GM18498 (cell line): ENCODE measurements at regions not wholly inside any gene's neighbourhood (a gene's known extent, or its start where the extent isn't known, plus 50 kb on each side); places are given as distances from the start of the nearest gene placed in this dataset.
"Not testable (repeated sequence)": the region's sequence is repeated elsewhere in the genome, so short reads cannot be mapped to it uniquely, and the experiment has no call there.

Experiments used
- ATAC-seq: cut with Tn5 transposase; IDR thresholded peaks from one replicate; pipeline ENCODE4 v1.9.1; 2021; ENCODE audit warnings: mild to moderate bottlenecking, moderate library complexity; ENCODE audit not compliant: unreplicated experiment

GRCh38 chr5:88622890-88623289 is 260.1 kb downstream of the MEF2C start:
- not testable (repeated sequence) for ATAC-seq

DNA sequence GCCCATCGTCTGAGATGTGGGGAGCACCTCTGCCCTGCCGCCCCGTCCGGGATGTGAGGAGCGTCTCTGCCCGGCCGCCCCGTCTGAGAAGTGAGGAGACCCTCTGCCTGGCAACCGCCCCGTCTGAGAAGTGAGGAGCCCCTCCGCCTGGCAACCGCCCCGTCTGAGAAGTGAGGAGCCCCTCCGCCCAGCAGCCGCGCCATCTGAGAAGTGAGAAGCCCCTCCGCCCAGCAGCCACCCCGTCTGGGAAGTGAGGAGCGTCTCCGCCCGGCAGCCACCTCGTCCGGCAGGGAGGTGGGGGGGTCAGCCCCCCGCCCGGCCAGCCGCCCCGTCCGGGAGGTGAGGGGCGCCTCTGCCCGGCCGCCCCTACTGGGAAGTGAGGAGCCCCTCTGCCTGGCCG is 267.2 kb downstream of the MEF2C start:
- ATAC-seq: not testable (repeated sequence)

DNA sequence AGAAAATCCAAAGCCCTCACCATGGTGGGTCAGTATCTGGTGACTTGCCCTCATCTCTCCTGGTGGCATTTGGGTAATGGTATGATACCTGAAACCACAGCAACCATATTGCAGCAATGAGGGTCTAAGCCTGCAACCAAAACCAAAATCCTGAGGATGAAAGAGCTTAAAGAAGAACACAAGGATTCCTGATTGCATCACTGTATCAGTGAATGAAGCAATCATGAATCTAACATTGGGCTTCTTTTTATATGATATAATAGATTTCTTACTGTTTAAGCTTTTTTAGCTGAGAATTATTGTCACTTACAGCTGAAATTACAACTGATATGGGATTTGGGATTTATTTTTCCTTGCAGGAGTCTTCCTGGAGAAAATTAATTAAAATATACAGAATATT is 269.9 kb downstream of the MEF2C start:
- ATAC-seq: no peak

DNA sequence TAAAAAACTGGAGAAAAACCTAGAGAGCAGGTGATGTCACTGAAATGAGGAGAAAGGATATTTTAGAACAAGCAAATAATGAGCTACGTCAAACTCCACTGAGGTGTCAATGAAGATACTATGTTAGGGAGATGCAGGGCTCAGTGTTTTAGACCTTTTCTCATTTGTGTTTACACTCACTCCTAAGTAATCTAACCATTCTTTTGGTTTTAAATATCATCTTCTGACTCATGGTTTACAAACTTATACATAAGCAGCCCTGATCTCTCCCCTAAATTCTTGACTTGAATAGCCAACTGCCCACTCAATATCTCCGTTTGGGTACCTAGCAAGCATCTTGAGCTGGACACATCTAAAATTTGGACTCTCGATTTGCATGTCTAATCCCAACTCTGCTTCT is 272.4 kb downstream of the MEF2C start:
- ATAC-seq: no peak

- no peak for ATAC-seq
Observed at GRCh38 chr5:88607492-88607891, 275.5 kb downstream of the MEF2C start.

GRCh38 chr5:88606626-88607025 is 276.4 kb downstream of the MEF2C start:
- ATAC-seq: no peak

- ATAC-seq: no peak
Observed at GRCh38 chr5:88606173-88606572, 276.8 kb downstream of the MEF2C start.

DNA sequence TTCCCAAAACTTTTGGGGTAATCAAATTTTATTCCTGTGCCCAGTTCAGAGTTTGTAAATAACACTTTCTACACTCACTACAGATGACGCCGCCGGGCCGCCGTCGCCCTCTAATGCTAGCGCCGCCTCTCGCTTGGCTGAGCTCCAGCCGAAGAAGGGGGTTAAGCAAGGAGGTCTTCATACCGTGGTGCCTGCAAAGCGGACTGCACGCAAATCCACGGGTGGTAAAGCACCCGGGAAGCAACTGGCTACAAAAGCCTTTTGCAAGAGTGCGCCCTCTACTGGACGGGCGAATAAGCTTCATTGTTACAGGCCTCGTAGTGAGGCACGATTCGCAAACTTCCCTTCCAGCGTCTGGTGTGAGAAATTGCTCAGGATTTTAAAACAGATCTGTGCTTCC is 280.4 kb downstream of the MEF2C start:
- ATAC-seq: no peak

GRCh38 chr5:88594441-88594840 is 288.5 kb downstream of the MEF2C start:
- ATAC-seq: no peak

GRCh38 chr5:88588609-88589008 is 294.4 kb downstream of the MEF2C start:
- ATAC-seq: no peak

- ATAC-seq: no peak
Observed at GRCh38 chr5:88583471-88583870, 299.5 kb downstream of the MEF2C start.

GRCh38 chr5:88558366-88558765 is 289.7 kb upstream of the TMEM161B start:
- ATAC-seq: no peak

GRCh38 chr5:88557881-88558280 is 289.2 kb upstream of the TMEM161B start:
- no peak for ATAC-seq

DNA sequence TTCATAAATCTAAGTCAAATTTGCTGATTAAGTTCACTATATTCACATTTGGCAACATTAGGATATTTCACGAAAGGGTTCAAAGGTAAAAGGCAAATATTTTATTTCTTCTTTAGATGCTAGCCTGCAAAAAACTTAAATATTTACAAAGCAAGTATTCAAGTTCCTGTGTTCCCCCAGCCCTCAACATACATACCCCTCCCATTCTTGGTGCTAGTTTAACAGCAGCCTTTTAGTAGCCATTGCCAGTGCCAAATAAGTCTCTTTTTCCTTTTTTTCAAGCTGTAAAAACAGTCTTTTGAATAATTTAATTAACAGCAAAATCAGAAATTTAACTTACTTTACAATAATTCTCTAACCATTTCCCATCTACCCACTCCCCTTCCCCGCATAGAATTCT is 288.5 kb upstream of the TMEM161B start:
- no peak for ATAC-seq

- no peak for ATAC-seq
Observed at GRCh38 chr5:88556406-88556805, 287.8 kb upstream of the TMEM161B start.

DNA sequence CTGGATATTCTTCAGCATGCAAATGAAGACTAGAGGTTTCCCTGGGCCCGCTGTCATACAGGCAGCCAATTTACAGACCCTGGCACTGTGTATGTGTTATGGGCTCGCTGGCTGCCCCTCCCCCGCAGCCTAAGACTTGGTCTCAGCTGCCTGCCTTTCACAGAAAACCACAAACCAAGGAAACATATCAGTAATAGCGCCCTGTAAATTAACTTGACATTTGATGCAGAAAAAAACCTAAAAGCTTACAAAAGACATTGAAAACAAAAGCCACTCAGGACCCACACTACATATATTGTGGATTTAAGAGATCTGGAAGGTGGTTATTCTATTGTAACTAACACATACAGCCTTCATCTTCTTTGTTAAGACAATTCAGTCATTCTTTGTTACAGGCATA is 287.0 kb upstream of the TMEM161B start:
- ATAC-seq: no peak

DNA sequence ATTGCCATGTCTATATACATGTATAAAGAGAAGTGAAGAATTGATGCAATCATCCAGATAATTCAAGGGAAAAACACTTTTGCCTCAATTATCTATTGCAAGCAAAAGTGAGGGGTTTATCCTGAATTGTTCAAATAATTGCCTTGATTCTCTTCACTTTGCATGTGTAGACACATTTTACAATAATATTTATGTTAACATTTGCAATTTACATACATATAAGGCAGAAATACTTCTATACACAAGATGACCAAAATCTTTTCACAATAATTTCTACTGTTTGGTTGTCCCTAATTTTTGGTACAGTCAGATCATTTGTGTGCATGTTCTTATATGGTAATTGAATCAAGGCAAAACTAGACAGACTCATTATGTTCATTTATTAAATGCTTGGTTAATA is 285.3 kb upstream of the TMEM161B start:
- no peak for ATAC-seq

GRCh38 chr5:88553136-88553875 is 284.7 kb upstream of the TMEM161B start:
- ATAC-seq: no peak

DNA sequence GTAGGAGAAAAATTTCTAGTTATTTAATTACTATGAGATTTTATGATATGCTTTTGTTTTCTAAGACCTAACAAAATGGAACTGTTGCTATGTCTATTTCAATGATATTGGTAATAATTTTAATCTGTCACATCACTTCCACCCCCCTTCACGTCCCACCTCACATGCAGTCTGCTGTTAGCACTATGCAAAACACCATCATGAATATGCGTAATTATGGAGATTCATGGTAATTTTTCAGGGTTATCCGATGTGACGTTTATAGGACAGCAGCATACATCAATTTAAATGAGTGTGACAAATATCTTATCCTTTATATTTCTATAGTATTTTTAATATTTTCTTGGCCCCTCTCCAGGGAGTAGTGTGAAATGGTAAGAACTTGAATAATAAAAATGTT is 283.8 kb upstream of the TMEM161B start:
- no peak for ATAC-seq

DNA sequence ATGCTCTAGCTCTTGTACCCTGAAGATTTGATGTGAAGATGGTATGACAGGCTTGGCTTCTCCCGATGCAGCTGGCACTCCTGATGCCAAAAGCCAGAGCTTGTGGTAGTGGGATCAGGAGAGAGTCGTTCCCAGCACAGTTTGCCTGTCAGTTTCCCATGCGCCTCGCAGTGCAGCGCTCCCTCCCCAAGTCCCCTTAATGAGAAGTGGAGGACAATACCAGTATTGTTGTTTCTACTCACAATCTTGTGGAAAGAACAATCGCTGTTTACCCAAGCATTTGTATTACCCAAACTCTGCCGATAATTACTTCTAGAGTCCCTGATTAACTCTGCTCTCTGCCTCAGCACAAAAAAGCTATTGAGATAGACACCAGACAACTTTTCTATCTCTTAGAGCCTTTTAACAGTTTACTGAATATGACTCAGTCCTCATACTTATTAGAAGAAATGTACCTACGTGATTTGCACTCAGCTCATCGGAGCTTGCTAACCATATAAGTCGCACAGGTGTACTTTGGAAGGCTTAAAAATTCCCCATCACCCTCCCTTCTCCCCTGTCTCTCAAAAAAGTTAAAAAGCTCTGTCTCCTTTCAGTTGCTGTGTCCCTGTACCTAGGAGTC is 283.2 kb upstream of the TMEM161B start:
- no peak for ATAC-seq

DNA sequence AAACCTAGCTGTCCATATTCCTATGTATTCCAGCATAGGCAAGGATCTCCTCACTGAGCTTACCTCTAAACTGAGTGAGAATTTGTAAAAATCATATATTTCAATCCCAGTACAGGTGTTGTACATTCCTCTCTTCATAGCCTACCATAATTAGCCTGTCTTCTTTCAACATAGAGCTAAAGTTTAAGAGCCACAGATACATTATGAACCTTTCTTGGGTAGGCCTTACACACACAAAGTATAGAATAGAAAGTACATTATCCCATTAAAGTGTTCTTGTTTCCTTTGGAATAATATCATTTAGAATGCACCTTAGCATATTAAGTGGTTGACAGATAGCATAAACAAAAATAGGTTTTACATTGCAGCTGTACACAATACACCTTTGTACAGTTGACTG is 282.1 kb upstream of the TMEM161B start:
- no peak for ATAC-seq

DNA sequence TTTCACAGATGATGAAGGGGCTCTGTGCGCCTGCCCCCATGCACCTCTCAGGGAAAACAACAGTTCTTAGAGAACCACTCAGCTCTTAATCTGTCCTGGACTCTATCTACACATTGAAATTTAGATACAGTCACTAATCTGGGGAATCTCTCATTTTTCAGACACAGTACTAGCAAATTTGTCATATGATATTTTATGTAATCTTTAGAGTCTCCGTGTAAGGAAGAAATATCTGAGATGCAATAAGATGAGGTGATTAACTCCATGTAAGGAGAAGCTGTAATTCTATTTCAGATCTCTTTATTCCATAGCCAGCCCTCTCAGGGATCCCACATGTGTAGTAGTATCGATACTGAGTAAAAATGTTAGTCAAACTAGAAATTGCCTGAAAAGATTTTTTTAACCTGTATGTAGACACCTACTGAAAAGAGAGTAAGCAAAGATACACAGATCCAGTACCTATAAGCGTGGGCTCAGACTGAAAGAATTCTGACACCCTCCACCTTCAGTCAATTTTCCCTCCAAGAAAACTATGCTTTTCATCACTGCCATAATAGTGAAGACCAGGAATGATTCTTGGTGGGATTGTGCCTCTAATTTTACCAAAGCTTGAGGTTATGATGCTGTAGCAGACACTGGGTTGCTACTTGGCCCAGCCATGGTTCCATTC is 279.6 kb upstream of the TMEM161B start:
- ATAC-seq: no peak
